ENCODE measurements at regions not wholly inside any gene's neighbourhood (a gene's known extent, or its start where the extent isn't known, plus 50 kb on each side); places are given as distances from the start of the nearest gene placed in this dataset.

- no peaks in the 10 kb centered on the region for H3K36me3 Mint-ChIP-seq (ENCODE audit: low read depth)
- ATAC-seq, result no peak
- CTCF ChIA-PET, result no interaction called here
- H3K4me3 Mint-ChIP-seq, result no peak overlapping the region
- no peak overlapping the region for H3K27ac Mint-ChIP-seq
- POLR2A ChIA-PET, result no interaction called here
- DNase-seq, result no peak
- H3K9me3 Mint-ChIP-seq (ENCODE audit: insufficient read depth), result no peaks in the 10 kb centered on the region
- H3K27me3 Mint-ChIP-seq (ENCODE audit: low read depth), result no peaks in the 10 kb centered on the region
- peaks cover 9% of the 10 kb centered on the region for H3K4me1 Mint-ChIP-seq (ENCODE audit: low read depth)
Measured at GRCh38 chrX:44036336-44036735, 63.1 kb upstream of the NDP start.

- peaks cover 16% of the 10 kb centered on the region for H3K4me1 Mint-ChIP-seq (ENCODE audit: low read depth)
- H3K4me3 Mint-ChIP-seq, result no peak overlapping the region
- no peaks in the 10 kb centered on the region for H3K36me3 Mint-ChIP-seq (ENCODE audit: low read depth)
- H3K27ac Mint-ChIP-seq, result no peak overlapping the region
- no peaks in the 10 kb centered on the region for H3K27me3 Mint-ChIP-seq (ENCODE audit: low read depth)
- no peak for DNase-seq
- no peaks in the 10 kb centered on the region for H3K9me3 Mint-ChIP-seq (ENCODE audit: insufficient read depth)
- ChIA-PET POLR2A (no interaction called here), CTCF (no interaction called here)
- ATAC-seq, result no peak
Measured at GRCh38 chrX:44035571-44035970, 62.4 kb upstream of the NDP start.

- H3K9me3 Mint-ChIP-seq (ENCODE audit: insufficient read depth), result no peaks in the 10 kb centered on the region
- H3K4me3 Mint-ChIP-seq, result no peak overlapping the region
- no peak for ATAC-seq
- ChIA-PET POLR2A (no interaction called here), CTCF (no interaction called here)
- no peak for DNase-seq
- peak overlapping the region; percentile 56 for H3K27ac Mint-ChIP-seq
- peaks cover 17% of the 10 kb centered on the region for H3K4me1 Mint-ChIP-seq (ENCODE audit: low read depth)
- no peaks in the 10 kb centered on the region for H3K36me3 Mint-ChIP-seq (ENCODE audit: low read depth)
- no peaks in the 10 kb centered on the region for H3K27me3 Mint-ChIP-seq (ENCODE audit: low read depth)
Measured at GRCh38 chrX:44032479-44032878, 59.3 kb upstream of the NDP start.

- Mint-ChIP-seq H3K4me3 (no peak overlapping the region), H3K27me3 (ENCODE audit: low read depth) (no peaks in the 10 kb centered on the region), H3K9me3 (ENCODE audit: insufficient read depth) (no peaks in the 10 kb centered on the region), H3K27ac (no peak overlapping the region), H3K4me1 (ENCODE audit: low read depth) (peaks cover 1% of the 10 kb centered on the region), H3K36me3 (ENCODE audit: low read depth) (no peaks in the 10 kb centered on the region)
- ATAC-seq (no peak), DNase-seq (no peak)
- ChIA-PET CTCF (interaction anchor here (0.8 to 1.2 kb wide), 2 partner anchors 9 to 67 kb away, joined by 3 read pairs; no protein-coding TSS in a partner anchor), POLR2A (no interaction called here)
Measured at GRCh38 chrX:44025555-44025954, 52.4 kb upstream of the NDP start.
